ENCODE measurements at regions not wholly inside any gene's neighbourhood (a gene's known extent, or its start where the extent isn't known, plus 50 kb on each side); places are given as distances from the start of the nearest gene placed in this dataset.

- peak; percentile 46 for DNase-seq
Measured at GRCh38 chr18:76679945-76680344, 142.4 kb upstream of the ZNF236 start.

- no peak for DNase-seq
Measured at GRCh38 chr18:76679259-76679658, 143.1 kb upstream of the ZNF236 start.

GRCh38 chr18:76678248-76678647, 144.1 kb upstream of the ZNF236 start:
- DNase-seq = no peak

- no peak for DNase-seq
Measured at GRCh38 chr18:76674596-76674995, 147.8 kb upstream of the ZNF236 start.

- no peak for DNase-seq
Measured at GRCh38 chr18:76673281-76674185, 148.8 kb upstream of the ZNF236 start.

- no peak for DNase-seq
Measured at GRCh38 chr18:76672627-76673026, 149.7 kb upstream of the ZNF236 start.

GRCh38 chr18:76670564-76671288, 151.6 kb upstream of the ZNF236 start:
- no peak for DNase-seq

- DNase-seq = no peak
Measured at GRCh38 chr18:76668546-76668945, 153.8 kb upstream of the ZNF236 start.

GRCh38 chr18:76668119-76668518, 154.2 kb upstream of the ZNF236 start:
- no peak for DNase-seq

GRCh38 chr18:76667603-76668002, 154.8 kb upstream of the ZNF236 start:
- no peak for DNase-seq

- no peak for DNase-seq
Measured at GRCh38 chr18:76662626-76663025, 159.7 kb upstream of the ZNF236 start.

GRCh38 chr18:76660571-76661192, 161.7 kb upstream of the ZNF236 start:
- no peak for DNase-seq

GRCh38 chr18:76658627-76659026, 163.6 kb upstream of the ZNF516 start:
- DNase-seq = no peak

- no peak for DNase-seq
Measured at GRCh38 chr18:76657911-76658470, 162.9 kb upstream of the ZNF516 start.

GRCh38 chr18:76656925-76657827, 162.1 kb upstream of the ZNF516 start:
- no peak for DNase-seq

- no peak for DNase-seq
Measured at GRCh38 chr18:76654577-76654976, 159.5 kb upstream of the ZNF516 start.

GRCh38 chr18:76647322-76647721, 152.3 kb upstream of the ZNF516 start:
- no peak for DNase-seq

- DNase-seq = no peak
Measured at GRCh38 chr18:76644580-76644979, 149.5 kb upstream of the ZNF516 start.

- no peak for DNase-seq
Measured at GRCh38 chr18:76643996-76644395, 149.0 kb upstream of the ZNF516 start.

GRCh38 chr18:76643199-76643598, 148.2 kb upstream of the ZNF516 start:
- no peak for DNase-seq

GRCh38 chr18:76640438-76640837, 145.4 kb upstream of the ZNF516 start:
- DNase-seq = no peak

- no peak for DNase-seq
Measured at GRCh38 chr18:76634564-76634963, 139.5 kb upstream of the ZNF516 start.
